Panc1 (cell line): ENCODE measurements at regions not wholly inside any gene's neighbourhood (a gene's known extent, or its start where the extent isn't known, plus 50 kb on each side); places are given as distances from the start of the nearest gene placed in this dataset.

ENCODE experiments used
- ATAC-seq: fragments of 200-7000 bp; cut with Tn5 transposase; 2 replicates; pipeline ENCODE4 v1.9.1; 2020; ENCODE audit warnings: mild to moderate bottlenecking, moderate library complexity
- BruUV-seq: library from RNA; stranded (reverse); fragments of 400-500 nt; replicated peaks from 2 replicates; lab custom pipeline; 2021; lab: Mats Ljungman, UMichigan
- CTCF ChIA-PET: fragments of 300-600 bp; sonication (Branson Sonifier 250); formaldehyde crosslinking; loops from one replicate; lab custom pipeline; 2022; ENCODE audit warnings: antibody characterized with exemption; lab: Charles Lee
- POLR2A ChIA-PET: fragments of 300-600 bp; sonication (Branson Sonifier 250); formaldehyde crosslinking; loops from one replicate; lab custom pipeline; 2022; ENCODE audit warnings: antibody characterized with exemption; lab: Charles Lee
- DNase-seq: peaks from one replicate; pipeline ENCODE4 v3.0.0-alpha.2; 2010; ENCODE audit warnings: low read depth, low spot score
- H3K27ac ChIP-seq: 2 replicates; pipeline ENCODE4 v1.5.1; 2011; ENCODE audit warnings: mild to moderate bottlenecking, low read length, inconsistent platforms
- H3K27me3 ChIP-seq: fragments of 200-500 bp; sonication (Bioruptor generic); 2 replicates; pipeline ENCODE4 v1.6.0; 2014; ENCODE audit warnings: low read length, inconsistent platforms; ENCODE audit not compliant: control insufficient read depth, insufficient read depth
- H3K36me3 ChIP-seq: fragments of 200-500 bp; sonication (Bioruptor generic); 2 replicates; pipeline ENCODE4 v1.5.1; 2014; ENCODE audit warnings: inconsistent platforms, mild to moderate bottlenecking, low read length, moderate library complexity; ENCODE audit not compliant: control insufficient read depth, insufficient read depth
- H3K4me1 ChIP-seq: 2 replicates; pipeline ENCODE4 v1.5.1; 2011; ENCODE audit warnings: inconsistent platforms, mild to moderate bottlenecking, low read length, moderate library complexity; ENCODE audit not compliant: control insufficient read depth, insufficient read depth
- H3K4me3 ChIP-seq, 2 experiments: 2 replicates each; pipeline ENCODE4 v1.5.1; 2011 to 2012; ENCODE audit warnings: low read depth in 2 of 2, low read length in 2 of 2, mild to moderate bottlenecking in 2 of 2, inconsistent platforms in 1 of 2, moderate library complexity in 1 of 2
- H3K9me3 ChIP-seq: fragments of 200-500 bp; sonication (Bioruptor generic); 2 replicates; pipeline ENCODE4 v1.5.1; 2014; ENCODE audit warnings: low read depth, mild to moderate bottlenecking, inconsistent platforms, low read length, moderate library complexity; ENCODE audit not compliant: control insufficient read depth, insufficient read depth
- CTCF ChIP-seq: fragments of 450-650 bp; IDR thresholded peaks from 2 replicates; pipeline ENCODE4 v1.5.1; 2017; ENCODE audit warnings: mild to moderate bottlenecking
- POLR2AphosphoS5 ChIP-seq: IDR thresholded peaks from 2 replicates; pipeline ENCODE4 v1.6.1; 2012; ENCODE audit warnings: mild to moderate bottlenecking, low read depth, low read length, moderate library complexity
- REST ChIP-seq, 2 experiments: IDR thresholded peaks; 2 replicates each; pipeline ENCODE4 v1.6.1; 2011 to 2012; ENCODE audit warnings: low read depth in 2 of 2, control low read depth in 1 of 2, low read length in 1 of 2, mild to moderate bottlenecking in 1 of 2, moderate library complexity in 1 of 2; ENCODE audit not compliant: insufficient read depth in 1 of 2
- SIN3A ChIP-seq: IDR thresholded peaks from 2 replicates; pipeline ENCODE4 v1.6.1; 2012; ENCODE audit warnings: low read depth, mild to moderate bottlenecking, low read length, moderate library complexity, borderline replicate concordance; ENCODE audit not compliant: insufficient read depth
- TCF7L2 ChIP-seq: IDR thresholded peaks from 2 replicates; pipeline ENCODE4 v1.6.1; 2011; ENCODE audit warnings: mild to moderate bottlenecking, low read depth, low read length, inconsistent platforms
- in situ Hi-C: cut with HindIII; loops from 2 replicates; pipeline ENCODE4 v1.10.0; 2016; ENCODE audit warnings: low sequenced_read_pairs, low pct_unique_long_range_greater_than_20kb
- intact Hi-C: fragments of 100-400 bp; cut with micrococcal nuclease; formaldehyde crosslinking; loops from one replicate; pipeline ENCODE4 v1.10.0; 2022; ENCODE audit not compliant: unreplicated experiment

- intact Hi-C loops (no loop called here), in situ Hi-C loops (no loop called here)
- no TSS peak for BruUV-seq
- peaks cover 10% of the 10 kb centered on the region for H3K4me1 ChIP-seq
- H3K27ac ChIP-seq = no peak overlapping the region
- H3K4me3 ChIP-seq = no peak overlapping the region
- ChIA-PET CTCF (no interaction called here), POLR2A (no interaction called here)
- H3K9me3 ChIP-seq = peaks cover 3% of the 10 kb centered on the region; the same call in 1 of the 2 replicates
- DNase-seq (no peak), ATAC-seq (no peak)
- no peaks in the 10 kb centered on the region for H3K27me3 ChIP-seq
- TF ChIP-seq SIN3A (no peak), TCF7L2 (no peak)
- no peaks in the 10 kb centered on the region for H3K36me3 ChIP-seq
Observed at GRCh38 chr2:79389481-79389880, 123.4 kb upstream of the CTNNA2 start.

GRCh38 chr2:79388024-79388423 lies 124.8 kb upstream of the CTNNA2 start:
- Histone ChIP-seq H3K4me3 (no peak overlapping the region), H3K36me3 (no peaks in the 10 kb centered on the region), H3K27ac (no peak overlapping the region), H3K9me3 (peaks cover 3% of the 10 kb centered on the region; the same call in 1 of the 2 replicates), H3K4me1 (peaks cover 2% of the 10 kb centered on the region; the same call in 1 of the 2 replicates), H3K27me3 (no peaks in the 10 kb centered on the region)
- ATAC-seq = no peak
- POLR2A ChIA-PET = no interaction called here
- intact Hi-C loops (no loop called here), in situ Hi-C loops (no loop called here)
- DNase-seq = no peak
- CTCF ChIA-PET = no interaction called here
- BruUV-seq = no TSS peak
- TF ChIP-seq POLR2AphosphoS5 = no peak
- TF ChIP-seq REST (IDR thresholded peaks at IDR 0.05; ENCODE audit: insufficient read depth in 1 of 2, low read depth in 2 of 2, low read length in 1 of 2) = no peak
- no peak for TF ChIP-seq TCF7L2
- TF ChIP-seq CTCF = no peak
- no peak for TF ChIP-seq SIN3A

- Histone ChIP-seq H3K27ac (no peak overlapping the region), H3K4me3 (no peak overlapping the region), H3K9me3 (peaks cover 3% of the 10 kb centered on the region; the same call in 1 of the 2 replicates), H3K36me3 (no peaks in the 10 kb centered on the region), H3K4me1 (no peaks in the 10 kb centered on the region), H3K27me3 (no peaks in the 10 kb centered on the region)
- intact Hi-C loops (no loop called here), in situ Hi-C loops (no loop called here)
- ATAC-seq = no peak
- CTCF ChIA-PET = no interaction called here
- BruUV-seq = no TSS peak
- no peak for DNase-seq
- no peak for TF ChIP-seq SIN3A
- POLR2A ChIA-PET = no interaction called here
Observed at GRCh38 chr2:79387431-79387830, 125.4 kb upstream of the CTNNA2 start.
